ENCODE measurements at regions not wholly inside any gene's neighbourhood (a gene's known extent, or its start where the extent isn't known, plus 50 kb on each side); places are given as distances from the start of the nearest gene placed in this dataset.

DNA sequence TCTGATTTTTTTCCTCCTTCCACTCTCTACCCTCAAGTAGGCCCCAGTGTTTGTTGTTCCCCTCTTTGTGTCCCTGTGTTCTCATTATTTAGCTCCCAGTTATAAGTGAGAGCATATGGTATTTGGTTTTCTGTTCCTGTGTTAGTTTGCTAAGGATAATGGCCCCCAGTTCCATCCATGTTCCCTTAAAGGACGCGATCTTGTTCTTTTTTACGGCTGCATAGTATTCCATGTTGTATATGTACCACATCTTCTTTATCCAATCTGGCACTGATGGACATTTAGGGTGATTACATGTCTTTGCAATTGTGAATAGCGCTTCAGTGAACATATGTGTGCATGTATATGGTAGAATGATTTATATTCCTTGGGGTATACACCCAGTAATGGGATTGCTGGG lies 54.5 kb upstream of the BTC start:
- TF ChIP-seq CTCF (IDR thresholded peaks at IDR 0.05) (no peak), EP300 (IDR thresholded peaks at IDR 0.05) (no peak), POLR2A (IDR thresholded peaks at IDR 0.05) (no peak), POLR2AphosphoS5 (IDR thresholded peaks at IDR 0.05) (no peak)
